ENCODE measurements at regions not wholly inside any gene's neighbourhood (a gene's known extent, or its start where the extent isn't known, plus 50 kb on each side); places are given as distances from the start of the nearest gene placed in this dataset.
"Not testable (repeated sequence)": the region's sequence is repeated elsewhere in the genome, so short reads cannot be mapped to it uniquely, and the experiment has no call there.

- Histone ChIP-seq H3K36me3 (no peaks in the 10 kb centered on the region), H3K27me3 (peaks cover 0 to 5% (median 0%) of the 10 kb centered on the region in 3 donors), H3K27ac (no peak overlapping the region), H3K9me3 (no peaks in the 10 kb centered on the region), H3K4me1 (peaks cover 0 to 12% (median 5%) of the 10 kb centered on the region in 4 donors), H3K4me3 (no peak overlapping the region)
- DNase-seq: no peak
- no peak for TF ChIP-seq POLR2AphosphoS5 (IDR thresholded peaks at IDR 0.05)
- 16 to 64% methylated on average over 3 of the region's 3 CpGs for WGBS, 2 donors
- intact Hi-C loops (cut with DNase I): loop anchor here (10.0 kb wide), 1 partner anchor 156 kb away; no protein-coding TSS in a partner anchor
Observed at GRCh38 chr6:6758546-6758914, 170.0 kb downstream of the LY86 start.

GRCh38 chr6:6758915-6759654 is 170.6 kb downstream of the LY86 start:
- no peaks in the 10 kb centered on the region for H3K36me3 ChIP-seq
- peaks cover 0 to 5% (median 0%) of the 10 kb centered on the region in 3 donors for H3K27me3 ChIP-seq
- H3K4me1 ChIP-seq: peaks cover 0 to 12% (median 5%) of the 10 kb centered on the region in 4 donors
- H3K9me3 ChIP-seq: no peaks in the 10 kb centered on the region
- DNase-seq: peak; percentile 72
- intact Hi-C loops (cut with DNase I): loop anchor here (10.0 kb wide), 1 partner anchor 156 kb away; no protein-coding TSS in a partner anchor
- no peak overlapping the region for H3K4me3 ChIP-seq
- TF ChIP-seq EP300 (IDR thresholded peaks at IDR 0.05): no peak
- TF ChIP-seq CTCF (IDR thresholded peaks at IDR 0.05): peak in 3 of 4 experiments; percentile 19 to 30 (median 27)
- peak overlapping the region in 1 of 4 donors; percentile 3 for H3K27ac ChIP-seq
- WGBS, 2 donors: 36 to 47% methylated on average over 22 of the region's 22 CpGs

DNA sequence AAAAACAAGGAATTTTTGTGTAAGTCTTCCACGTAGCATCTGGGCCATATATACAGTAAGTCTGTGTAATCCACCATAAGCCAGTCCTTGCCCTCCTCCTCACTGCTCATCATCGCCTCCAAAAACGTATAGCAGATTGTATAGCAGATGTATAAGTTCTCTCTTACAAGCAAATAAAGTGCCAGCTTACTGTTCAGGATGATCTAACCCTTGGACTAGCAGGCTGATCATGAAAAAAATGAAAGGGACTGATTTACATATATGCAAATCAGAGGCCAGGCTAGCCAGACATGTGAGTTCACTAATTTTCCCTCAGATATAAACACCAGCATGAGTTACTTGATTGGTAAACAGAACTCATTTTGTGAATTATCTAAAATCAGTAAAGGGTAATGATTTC is 171.5 kb downstream of the LY86 start:
- H3K9me3 ChIP-seq: no peaks in the 10 kb centered on the region
- peaks cover 0 to 12% (median 5%) of the 10 kb centered on the region in 4 donors for H3K4me1 ChIP-seq
- no peak overlapping the region for H3K27ac ChIP-seq
- H3K4me3 ChIP-seq: no peak overlapping the region
- H3K36me3 ChIP-seq: no peaks in the 10 kb centered on the region
- intact Hi-C loops (cut with DNase I): no loop called here
- H3K27me3 ChIP-seq: peaks cover 0 to 5% (median 0%) of the 10 kb centered on the region in 3 donors
- 82 to 90% methylated on average over 3 of the region's 3 CpGs for WGBS, 2 donors
- DNase-seq: no peak
- TF ChIP-seq POLR2AphosphoS5 (IDR thresholded peaks at IDR 0.05) (no peak), CTCF (IDR thresholded peaks at IDR 0.05) (no peak)

DNA sequence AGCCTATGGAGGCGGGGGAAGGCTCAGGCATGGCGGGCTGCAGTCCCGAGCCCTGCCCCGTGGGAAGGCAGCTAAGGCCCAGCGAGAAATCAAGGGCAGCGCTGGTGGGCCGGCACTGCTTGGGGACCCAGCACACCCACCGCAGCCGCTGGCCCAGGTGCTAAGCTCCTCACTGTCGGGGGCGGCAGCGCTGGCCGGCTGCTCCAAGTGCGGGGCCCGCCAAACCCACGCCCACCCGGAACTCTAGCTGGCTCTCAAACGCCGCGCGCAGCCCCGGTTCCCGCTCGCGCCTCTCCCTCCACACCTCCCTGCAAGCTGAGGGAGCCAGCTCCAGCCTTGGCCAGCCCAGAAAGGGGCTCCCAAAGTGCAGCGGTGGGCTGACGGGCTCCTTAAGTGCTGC is 174.0 kb downstream of the LY86 start:
- H3K4me3 ChIP-seq; intact Hi-C loops (cut with DNase I): not testable (repeated sequence)

GRCh38 chr6:6764764-6765434 is 176.4 kb downstream of the LY86 start:
- no peaks in the 10 kb centered on the region for H3K9me3 ChIP-seq
- H3K27ac ChIP-seq: no peak overlapping the region
- no peaks in the 10 kb centered on the region for H3K36me3 ChIP-seq
- TF ChIP-seq CTCF (IDR thresholded peaks at IDR 0.05) (no peak), POLR2A (IDR thresholded peaks at IDR 0.05) (no peak), EP300 (IDR thresholded peaks at IDR 0.05) (no peak), POLR2AphosphoS5 (IDR thresholded peaks at IDR 0.05) (no peak)
- no peaks in the 10 kb centered on the region for H3K27me3 ChIP-seq
- WGBS, 2 donors: 82 to 92% methylated on average over 3 of the region's 3 CpGs
- intact Hi-C loops (cut with DNase I): no loop called here
- no peak for DNase-seq
- no peak overlapping the region for H3K4me3 ChIP-seq
- no peaks in the 10 kb centered on the region for H3K4me1 ChIP-seq

More for the DNA sequence above, 174.0 kb downstream of the LY86 start:
- not testable (repeated sequence) for DNase-seq, H3K36me3 ChIP-seq, H3K27ac ChIP-seq, H3K27me3 ChIP-seq, H3K9me3 ChIP-seq
- 96 to 97% methylated on average over 27 of the region's 27 CpGs for whole genome bisulfite sequencing, 2 donors
- peaks cover 0 to 12% (median 5%) of the 10 kb centered on the region in 4 donors for H3K4me1 ChIP-seq
